ENCODE measurements at regions not wholly inside any gene's neighbourhood (a gene's known extent, or its start where the extent isn't known, plus 50 kb on each side); places are given as distances from the start of the nearest gene placed in this dataset.
"Not testable (repeated sequence)": the region's sequence is repeated elsewhere in the genome, so short reads cannot be mapped to it uniquely, and the experiment has no call there.

DNA sequence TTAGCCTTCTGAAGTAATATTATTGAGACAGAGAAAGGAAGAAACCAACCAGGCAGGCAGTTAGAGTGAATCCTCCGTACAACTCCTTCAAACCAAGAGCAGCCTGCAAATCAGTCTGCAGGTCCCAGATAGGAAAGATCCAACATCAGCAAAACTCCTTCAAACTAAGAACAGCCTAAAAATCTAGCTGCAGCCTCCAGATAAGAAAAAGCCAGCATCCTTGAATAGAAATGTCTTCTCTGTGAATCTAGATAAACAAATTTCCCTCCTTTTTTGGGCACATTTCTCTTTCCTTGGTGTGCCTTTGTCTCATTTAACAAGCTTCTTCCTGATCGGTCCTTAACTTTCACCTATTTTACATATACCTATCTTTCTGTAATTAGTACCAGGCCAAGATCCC is 1004.6 kb upstream of the TMEFF2 start:
- DNase-seq, result no peak

DNA sequence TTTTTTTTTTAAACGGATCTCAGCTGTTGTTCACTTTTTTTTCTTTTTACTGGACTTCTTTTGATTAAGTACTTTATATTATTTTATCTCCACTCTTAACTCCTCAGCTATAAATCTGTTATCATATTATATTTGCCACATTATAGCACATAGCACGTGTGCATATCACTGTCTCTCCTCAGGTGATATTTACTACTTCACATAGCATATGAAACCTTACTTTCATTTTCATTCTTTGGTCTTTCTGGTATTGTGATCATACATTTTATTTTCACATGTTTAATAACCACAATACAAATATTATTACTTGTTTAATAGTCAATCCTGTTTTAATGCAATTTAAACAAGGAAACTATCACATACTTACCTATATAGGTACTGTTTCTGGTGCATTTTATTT is 993.1 kb upstream of the TMEFF2 start:
- no peak for DNase-seq

DNA sequence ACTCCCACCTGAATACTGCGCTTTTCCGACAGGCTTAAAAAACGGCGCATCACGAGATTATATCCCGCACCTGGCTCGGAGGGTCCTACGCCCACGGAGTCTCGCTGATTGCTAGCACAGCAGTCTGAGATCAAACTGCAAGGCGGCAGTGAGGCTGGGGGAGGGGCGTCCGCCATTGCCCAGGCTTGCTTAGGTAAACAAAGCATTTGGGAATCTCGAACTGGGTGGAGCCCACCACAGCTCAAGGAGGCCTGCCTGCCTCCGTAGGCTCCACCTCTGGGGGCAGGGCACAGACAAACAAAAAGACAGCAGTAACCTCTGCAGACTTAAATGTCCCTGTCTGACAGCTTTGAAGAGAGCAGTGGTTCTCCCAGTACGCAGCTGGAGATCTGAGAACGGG is 976.2 kb upstream of the TMEFF2 start:
- not testable (repeated sequence) for DNase-seq

DNA sequence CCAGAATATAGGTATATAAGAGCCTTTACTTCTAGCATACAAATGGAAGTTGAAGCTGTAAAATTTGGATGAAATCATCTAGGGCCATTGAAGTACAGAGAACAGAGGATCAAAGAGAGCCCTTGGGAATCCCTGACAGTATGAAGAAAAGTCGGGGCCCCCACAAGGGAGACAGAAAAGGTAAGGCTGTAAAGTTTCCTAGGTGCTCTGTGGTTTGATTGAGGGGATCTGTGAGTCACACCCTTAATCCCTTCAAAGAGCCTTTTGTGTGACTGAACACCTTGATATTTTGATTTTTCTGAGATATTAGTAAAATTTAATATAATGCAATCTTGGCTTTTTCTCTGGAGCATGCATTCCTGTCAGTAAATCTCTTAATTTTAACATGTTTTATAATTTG is 961.7 kb upstream of the TMEFF2 start:
- no peak for DNase-seq

DNA sequence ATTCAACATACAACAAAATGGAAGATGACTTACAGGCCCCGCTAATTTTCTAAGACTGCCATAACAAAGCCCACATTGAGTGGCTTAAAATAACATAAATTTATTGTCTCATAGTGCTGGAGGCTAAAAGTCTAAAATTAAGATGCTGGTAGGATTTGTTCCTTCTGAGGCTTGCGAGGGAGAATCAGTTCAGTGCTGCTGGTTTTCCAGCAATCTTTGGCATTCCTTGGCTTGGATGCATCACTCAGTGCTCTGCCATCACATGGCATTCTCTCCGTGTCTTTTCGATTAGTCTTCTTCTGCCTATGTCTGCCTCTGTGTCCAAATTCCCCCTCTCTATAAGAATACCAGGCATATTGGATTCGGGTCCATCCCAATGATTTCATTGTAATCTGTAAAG is 959.3 kb upstream of the TMEFF2 start:
- no peak for DNase-seq

DNA sequence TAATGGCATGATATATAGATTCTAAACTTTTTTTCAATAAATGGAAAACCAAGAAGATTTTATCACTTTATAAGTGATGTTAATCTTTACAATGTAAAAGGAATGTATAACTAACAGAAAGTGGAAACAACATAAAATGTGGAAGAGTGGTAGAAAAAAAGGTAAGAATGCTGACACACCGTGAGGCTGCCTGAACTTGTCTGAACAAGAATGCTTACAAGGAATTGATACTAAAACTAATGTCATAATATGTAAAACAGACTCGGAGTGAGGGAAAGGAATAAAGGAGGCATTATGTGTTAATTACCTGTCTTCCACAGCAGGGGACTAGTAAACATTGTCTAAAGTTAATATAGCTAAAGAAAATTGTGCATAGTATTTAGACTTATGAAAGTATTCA is 958.8 kb upstream of the TMEFF2 start:
- DNase-seq, result no peak

DNA sequence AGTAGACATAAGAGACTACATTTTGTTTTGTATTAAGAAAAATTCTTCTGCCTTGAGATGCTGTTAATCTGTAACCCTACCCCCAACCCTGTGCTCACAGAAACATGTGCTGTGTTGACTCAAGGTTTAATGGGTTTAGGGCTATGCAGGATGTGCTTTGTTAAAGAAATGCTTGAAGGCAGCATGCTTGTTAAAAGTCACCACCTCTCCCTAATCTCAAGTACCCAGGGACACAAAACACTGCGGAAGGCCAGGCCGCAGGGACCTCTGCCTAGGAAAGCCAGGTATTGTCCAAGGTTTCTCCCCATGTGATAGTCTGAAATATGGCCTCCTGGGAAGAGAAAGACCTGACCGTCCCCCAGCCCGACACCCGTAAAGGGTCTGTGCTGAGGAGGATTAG is 947.7 kb upstream of the TMEFF2 start:
- DNase-seq, result not testable (repeated sequence)

DNA sequence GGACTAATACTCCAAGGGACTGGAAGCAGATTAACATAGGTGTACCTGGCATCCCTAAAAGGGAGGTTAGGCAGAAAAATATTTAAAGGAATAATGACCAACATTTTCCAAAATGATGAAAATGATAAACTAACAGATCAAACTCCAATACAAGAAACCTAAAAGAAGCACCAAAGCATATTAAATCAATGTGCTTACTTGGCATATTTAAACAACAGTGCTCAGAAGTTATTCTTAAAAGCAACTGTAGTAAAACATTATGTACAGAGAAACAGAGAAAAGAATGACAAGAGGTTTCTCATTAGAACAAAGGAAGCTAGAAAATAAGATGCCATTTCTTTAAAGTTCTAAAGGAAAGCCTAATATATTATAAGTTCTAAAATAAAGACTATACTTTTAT is 947.3 kb upstream of the TMEFF2 start:
- no peak for DNase-seq

DNA sequence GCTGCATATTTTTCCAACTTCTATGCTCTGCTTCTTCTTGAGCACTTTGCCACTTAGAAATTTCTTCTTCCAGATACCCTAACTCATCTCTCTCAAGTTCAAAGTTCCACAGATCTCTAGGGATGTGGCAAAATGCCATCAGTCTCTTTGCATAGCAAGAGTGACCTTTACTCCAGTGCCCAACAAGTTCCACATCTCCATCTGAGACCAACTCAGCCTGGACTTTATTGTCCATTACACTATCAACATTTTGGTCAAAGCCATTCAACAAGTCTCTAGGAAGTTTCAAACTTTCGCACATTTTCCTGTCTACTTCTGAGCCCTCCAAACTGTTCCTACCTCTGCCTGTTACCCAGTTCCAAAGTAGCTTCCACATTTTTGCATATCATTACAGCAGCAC is 946.2 kb upstream of the TMEFF2 start:
- not testable (repeated sequence) for DNase-seq

DNA sequence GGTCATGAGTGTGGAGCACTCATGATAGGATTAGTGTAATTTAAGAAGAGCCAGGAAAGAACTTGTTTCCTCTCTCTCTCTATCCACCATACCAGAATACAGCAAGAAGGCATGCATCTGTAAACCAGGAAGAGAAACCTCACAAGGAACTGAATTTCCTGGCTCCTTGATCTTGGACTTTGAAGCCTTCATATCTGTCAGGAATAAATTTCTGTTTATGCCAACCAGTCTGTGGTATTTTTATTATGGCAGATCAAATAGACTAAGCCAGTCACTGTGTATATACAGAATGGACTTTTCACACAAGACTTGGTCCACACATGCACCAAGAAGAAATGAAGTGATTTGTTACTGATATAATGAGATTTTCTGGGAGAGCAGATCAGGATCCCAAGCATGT is 930.1 kb upstream of the TMEFF2 start:
- no peak for DNase-seq

DNA sequence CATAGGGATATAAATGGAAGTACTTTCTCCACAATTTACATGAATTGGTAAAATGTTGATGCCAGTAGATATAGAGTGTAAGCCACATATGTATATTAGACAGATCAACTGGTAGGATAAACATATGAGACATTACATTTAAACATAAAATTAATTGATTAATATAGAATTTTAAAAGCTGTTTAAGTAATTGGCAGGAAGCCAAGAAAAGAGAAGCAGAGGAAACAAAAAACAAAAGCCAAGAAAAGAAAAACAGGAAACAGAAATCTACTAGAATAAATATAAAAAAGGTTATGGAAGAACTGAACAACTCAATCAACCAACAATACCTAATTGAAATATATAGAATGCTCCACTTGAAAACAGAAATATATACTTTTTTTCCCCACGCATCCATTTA is 920.1 kb upstream of the TMEFF2 start:
- no peak for DNase-seq

DNA sequence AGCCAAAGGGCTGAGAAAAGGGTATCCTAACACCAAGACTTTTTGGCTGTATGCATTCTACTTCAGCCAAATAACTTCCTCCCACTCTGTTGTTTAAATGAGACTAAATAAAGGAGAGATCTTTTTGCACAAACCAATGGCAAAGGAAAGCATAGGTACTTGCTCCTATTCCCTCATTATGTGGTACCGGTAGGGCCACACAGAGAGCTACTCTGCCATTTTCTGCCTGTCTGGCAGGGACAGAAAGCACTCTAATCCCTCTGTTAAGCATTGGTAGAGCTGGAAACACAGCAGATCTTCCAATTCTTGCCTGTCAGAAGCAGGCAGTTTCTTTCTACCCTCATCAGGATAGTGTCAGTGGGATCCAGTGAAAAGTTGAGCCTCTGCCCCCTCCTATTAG is 918.3 kb upstream of the TMEFF2 start:
- DNase-seq, result no peak

DNA sequence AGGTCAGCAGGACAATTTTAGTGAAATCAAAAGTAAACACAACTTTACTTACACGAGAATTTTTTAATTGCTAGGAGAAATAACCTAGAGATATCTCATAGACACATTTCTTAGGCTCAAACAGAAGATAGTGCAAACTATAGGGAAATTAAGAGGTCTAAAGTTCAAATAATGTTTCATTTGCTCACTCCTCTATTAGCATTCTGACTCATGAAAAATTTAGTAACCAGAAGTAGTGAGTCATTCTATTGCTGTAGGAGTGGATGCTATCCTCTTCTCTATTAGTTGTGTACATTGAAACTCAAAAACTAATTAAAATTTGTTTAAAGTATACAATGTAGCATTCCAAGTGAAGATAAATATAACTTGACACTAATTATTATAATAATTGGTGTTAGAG is 908.3 kb upstream of the TMEFF2 start:
- no peak for DNase-seq

DNA sequence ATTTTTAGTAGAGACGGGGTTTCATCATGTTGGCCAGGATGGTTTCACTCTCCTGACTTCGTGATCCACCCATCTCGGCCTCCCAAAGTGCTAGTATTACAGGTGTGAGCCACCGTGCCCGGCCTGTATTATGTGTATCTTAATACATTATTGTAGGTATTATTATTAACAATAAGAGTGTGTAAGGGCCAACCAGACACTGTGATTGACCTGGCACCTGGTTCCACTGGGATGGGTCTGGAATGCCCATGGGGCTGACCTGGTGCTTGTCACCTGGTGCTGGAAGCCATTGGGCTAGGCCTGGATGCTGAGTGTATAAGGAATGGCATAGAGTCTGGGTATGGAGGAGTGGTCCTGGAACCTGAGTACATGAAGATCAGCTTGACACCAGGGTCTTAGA is 906.9 kb upstream of the TMEFF2 start:
- no peak for DNase-seq

DNA sequence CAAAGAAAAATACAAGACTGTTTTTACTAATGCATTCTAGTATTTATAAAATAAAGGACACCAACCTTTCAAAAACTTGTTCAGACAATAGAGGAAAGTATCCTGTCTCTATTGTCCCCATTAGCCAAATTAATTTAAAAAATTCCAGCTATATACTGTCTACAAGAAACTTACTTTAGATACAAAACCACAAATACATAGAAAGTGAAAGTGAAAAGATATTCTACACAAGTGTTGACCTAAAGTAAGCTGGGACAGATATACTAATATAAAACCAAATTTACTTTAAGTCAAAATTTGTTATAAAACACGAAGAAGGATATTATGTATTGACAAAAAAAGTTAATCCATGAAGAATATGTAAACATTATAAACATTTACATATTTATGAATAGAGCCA is 893.3 kb upstream of the TMEFF2 start:
- no peak for DNase-seq

DNA sequence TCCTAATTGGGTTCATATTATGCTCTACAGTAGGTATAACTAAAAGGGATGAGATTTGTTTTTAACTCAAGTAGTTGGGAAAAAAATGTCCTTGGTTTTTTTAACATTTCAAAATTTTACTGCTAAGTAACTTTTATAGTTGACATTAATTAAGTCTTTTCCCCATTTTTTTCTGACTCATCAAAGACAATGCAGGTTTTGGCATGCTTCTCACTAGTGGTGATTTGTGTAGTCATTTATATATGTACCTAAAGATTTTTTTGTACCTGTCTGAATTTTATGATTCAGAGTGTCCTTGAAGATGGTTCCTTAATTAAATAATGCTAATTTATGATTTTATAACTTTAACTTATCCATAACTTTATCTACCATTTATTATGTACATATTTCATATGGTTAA is 882.3 kb upstream of the TMEFF2 start:
- no peak for DNase-seq

DNA sequence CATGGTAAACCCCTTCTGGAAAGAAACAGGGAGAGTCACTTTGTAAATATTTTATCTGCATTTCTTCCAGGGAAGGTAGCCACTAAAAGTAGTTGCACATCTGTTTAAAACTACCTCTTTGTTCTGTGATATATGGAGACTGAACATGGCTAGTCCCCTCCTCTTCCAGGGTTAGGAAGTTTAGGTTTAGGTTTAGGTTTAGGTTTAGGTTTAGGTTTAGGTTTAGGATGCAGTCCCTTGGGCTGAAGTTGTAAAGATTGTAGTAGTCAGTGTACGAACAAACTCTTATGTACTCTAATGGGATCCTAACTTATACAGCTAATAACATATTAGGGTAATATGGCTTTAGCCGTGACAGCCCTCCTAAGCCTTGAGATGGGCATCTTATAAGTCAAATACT is 880.2 kb upstream of the TMEFF2 start:
- DNase-seq, result no peak

DNA sequence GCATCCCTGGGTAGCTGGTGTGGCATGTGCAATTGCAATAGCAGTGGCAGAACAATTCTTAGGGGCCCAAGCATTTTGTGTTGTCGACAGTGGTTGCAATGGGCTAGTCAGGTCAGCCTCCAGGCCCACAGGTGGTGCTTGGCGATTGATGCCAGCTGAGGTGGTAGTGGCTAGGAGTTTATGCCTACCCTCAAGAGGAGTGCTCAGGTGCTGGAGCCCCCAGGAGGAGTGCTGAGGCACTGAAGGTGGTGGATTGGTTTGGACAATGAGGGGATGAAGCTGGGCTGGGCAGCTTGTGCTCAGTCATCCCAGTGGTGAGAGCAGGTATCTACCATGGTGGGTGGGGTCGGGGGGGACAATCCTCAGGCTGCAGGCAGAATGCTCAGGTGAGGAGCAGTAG is 877.9 kb upstream of the TMEFF2 start:
- no peak for DNase-seq

DNA sequence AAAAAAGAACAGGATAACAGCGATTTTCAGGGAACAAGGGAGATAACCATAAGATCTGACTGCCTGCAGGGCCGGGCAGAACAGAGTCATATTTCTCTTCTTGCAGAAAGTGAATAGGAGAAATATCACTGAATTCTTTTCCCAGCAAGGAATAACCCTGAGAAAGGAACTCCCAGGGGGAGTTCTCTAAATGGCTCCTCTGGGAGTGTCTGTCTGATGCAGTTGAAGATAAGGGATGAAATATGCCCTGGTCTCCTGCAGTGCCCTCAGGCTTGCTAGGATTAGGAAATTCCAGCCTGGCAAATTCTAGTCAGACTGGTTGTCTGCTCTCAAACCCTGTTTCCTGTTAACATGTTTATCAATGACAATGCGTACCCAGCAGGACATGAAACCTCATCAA is 830.8 kb upstream of the TMEFF2 start:
- not testable (repeated sequence) for DNase-seq

DNA sequence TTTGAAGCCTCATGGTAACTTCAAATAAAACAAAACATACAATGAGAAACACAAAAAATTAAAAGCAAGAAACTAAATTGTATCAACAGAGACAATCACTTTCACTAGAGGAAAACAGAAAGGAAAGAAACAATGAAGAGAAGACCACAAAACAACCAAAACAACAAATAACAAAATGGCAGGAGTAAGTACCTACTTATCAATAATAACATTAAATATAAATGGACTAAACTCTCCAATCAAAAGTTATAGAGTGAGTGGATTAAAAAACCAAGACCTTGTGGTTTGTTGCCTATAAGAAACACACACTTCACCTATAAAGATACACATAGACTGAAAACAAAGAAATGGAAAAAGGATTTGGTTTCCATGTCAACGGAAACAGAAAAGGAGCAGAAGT is 830.1 kb upstream of the TMEFF2 start:
- DNase-seq, result no peak

DNA sequence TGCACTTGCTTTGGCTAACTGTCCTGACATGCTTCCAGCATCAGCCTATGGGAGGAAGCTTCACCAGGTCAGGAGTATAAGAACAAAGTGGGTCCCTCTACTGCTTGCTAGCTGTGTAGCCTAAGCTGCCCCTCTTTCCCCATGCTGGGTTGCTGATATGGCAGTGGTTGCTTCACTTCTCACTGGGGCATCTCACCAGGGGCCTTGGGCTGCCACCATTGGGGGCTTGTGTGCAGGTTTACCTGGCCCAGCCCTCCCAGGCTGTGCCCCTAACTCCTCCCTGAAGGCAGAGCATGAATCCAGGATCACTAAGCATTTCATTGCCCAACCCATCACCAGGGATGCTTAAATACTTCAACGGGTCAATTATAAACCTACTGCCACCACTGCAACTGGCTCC is 817.1 kb upstream of the TMEFF2 start:
- DNase-seq, result no peak

DNA sequence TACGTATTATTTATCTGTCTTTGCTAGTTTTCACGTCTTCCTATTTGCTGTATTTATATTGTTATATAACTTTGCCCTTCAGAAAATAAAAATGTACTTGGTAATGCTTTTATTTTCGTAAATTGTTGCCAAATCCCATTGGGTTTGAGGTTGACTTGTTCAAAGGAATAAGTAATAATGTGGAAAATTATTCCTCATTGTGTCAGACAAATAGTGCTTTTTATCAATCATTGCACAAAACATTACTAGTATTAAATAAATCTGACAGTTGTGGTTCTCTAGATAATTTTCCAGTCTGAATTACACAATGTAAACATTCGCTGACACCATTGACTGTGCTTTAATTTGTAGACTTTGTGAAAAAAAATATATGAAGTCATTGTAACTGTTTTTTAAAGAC is 798.3 kb upstream of the TMEFF2 start:
- no peak for DNase-seq

DNA sequence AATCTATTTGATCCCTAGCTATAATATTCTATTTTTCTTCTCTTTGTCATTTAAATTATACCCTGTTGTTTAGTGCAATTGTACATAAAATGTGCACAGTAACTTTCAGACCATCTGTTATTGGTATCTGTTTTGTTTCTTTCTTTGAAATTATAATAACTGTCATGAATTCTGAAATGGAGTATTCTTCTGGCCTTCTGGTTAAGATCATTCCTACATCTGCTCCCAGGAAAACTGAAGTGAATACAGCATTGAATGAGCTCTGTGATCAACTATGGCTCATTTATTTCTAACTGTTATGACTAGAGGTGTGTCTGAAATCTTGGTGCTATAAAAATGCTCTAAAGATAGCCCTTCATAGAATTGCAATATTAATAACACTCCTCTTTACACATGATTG is 788.4 kb upstream of the TMEFF2 start:
- DNase-seq, result no peak

DNA sequence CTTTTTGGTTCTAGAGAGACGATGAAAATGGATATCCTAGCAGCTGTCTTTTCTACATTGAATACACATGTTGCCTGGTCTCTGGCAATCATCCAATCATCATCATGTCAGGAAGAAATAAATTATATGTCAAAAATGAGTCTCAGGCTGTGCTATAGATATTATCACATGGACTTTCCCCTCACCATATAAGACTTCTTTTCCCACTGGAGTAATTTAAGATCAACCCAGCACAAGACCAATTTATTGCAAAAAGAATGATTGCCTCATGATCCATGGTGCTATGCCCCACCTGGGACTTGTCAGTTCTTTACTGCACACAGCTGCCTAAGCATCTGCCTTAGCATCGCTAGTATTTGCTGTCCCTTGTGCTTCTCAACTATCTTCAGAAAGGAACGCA is 783.7 kb upstream of the TMEFF2 start:
- peak; percentile 28 for DNase-seq

DNA sequence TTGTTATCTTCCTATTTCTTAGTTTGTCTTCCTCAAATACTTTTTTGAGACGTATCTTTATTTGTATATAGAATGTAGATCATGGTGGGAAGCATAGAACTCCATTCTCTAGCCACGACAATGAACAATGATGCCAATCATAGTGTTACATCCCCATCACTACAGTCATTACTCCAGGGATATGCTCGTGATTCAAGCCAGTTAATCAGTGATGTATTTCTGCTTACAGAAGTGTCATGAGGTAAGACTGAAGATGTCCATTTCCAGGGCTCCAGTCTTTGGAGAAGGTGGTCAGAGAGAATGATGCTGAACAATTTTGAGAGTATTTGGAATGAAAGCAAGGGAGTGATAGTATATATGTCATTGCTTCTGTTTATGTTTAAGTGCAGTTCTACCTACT is 777.2 kb upstream of the TMEFF2 start:
- no peak for DNase-seq

DNA sequence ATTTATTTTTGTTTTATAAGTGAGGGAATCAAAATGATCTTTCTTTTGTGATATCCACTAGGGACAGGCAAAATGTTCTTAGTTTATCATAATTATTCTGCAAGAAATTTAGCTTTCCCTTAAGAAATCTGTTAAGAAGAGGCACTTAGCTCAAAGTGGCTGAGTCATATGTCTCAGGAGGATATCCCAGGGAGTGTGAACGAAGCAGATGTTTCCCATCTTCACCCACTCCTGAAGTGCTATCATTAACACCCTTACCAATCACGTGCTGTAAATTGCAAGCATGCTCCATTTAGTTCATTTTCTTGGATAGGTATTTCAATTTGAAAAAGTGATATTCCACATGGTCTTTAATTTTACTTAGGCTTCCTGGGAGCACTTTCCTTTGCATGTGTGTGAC is 774.3 kb upstream of the TMEFF2 start:
- no peak for DNase-seq

All from renal pelvis (tissue), 1 donor.